ENCODE measurements at regions not wholly inside any gene's neighbourhood (a gene's known extent, or its start where the extent isn't known, plus 50 kb on each side); places are given as distances from the start of the nearest gene placed in this dataset.

- H3K36me3 Mint-ChIP-seq (ENCODE audit: insufficient read depth) = no peaks in the 10 kb centered on the region
- H3K9me3 Mint-ChIP-seq = no peaks in the 10 kb centered on the region
- ATAC-seq (replicated peaks; ENCODE audit: extremely low read depth, poor library complexity, severe bottlenecking) (no peak), DNase-seq (ENCODE audit: low spot score in 2 of 2) (no peak)
- H3K4me3 Mint-ChIP-seq = no peak overlapping the region
- no peaks in the 10 kb centered on the region for H3K27me3 Mint-ChIP-seq
- no peak overlapping the region for H3K27ac Mint-ChIP-seq (ENCODE audit: low read depth)
- peaks cover 10% of the 10 kb centered on the region for H3K4me1 Mint-ChIP-seq
Measured at GRCh38 chr5:126715765-126716164, 61.2 kb upstream of the LMNB1 start.

- no peaks in the 10 kb centered on the region for H3K36me3 Mint-ChIP-seq (ENCODE audit: insufficient read depth)
- no peaks in the 10 kb centered on the region for H3K9me3 Mint-ChIP-seq
- ATAC-seq (replicated peaks; ENCODE audit: extremely low read depth, poor library complexity, severe bottlenecking) = peak; percentile 10
- no peaks in the 10 kb centered on the region for H3K27me3 Mint-ChIP-seq
- no peak for DNase-seq (ENCODE audit: low spot score in 2 of 2)
- peak overlapping the region; percentile 59 for H3K4me3 Mint-ChIP-seq
- H3K27ac Mint-ChIP-seq (ENCODE audit: low read depth) = no peak overlapping the region
- peaks cover 10% of the 10 kb centered on the region for H3K4me1 Mint-ChIP-seq
Measured at GRCh38 chr5:126716861-126717260, 60.1 kb upstream of the LMNB1 start.

GRCh38 chr5:126718236-126718868, 58.6 kb upstream of the LMNB1 start:
- H3K4me1 Mint-ChIP-seq = peaks cover 10% of the 10 kb centered on the region
- no peak overlapping the region for H3K4me3 Mint-ChIP-seq
- H3K27ac Mint-ChIP-seq (ENCODE audit: low read depth) = no peak overlapping the region
- no peak for ATAC-seq (replicated peaks; ENCODE audit: extremely low read depth, poor library complexity, severe bottlenecking)
- DNase-seq (ENCODE audit: low spot score in 2 of 2) = no peak
- no peaks in the 10 kb centered on the region for H3K27me3 Mint-ChIP-seq
- H3K36me3 Mint-ChIP-seq (ENCODE audit: insufficient read depth) = no peaks in the 10 kb centered on the region
- no peaks in the 10 kb centered on the region for H3K9me3 Mint-ChIP-seq

GRCh38 chr5:126720369-126720768, 56.6 kb upstream of the LMNB1 start:
- Mint-ChIP-seq H3K27ac (ENCODE audit: low read depth) (no peak overlapping the region), H3K4me1 (peaks cover 10% of the 10 kb centered on the region), H3K27me3 (no peaks in the 10 kb centered on the region), H3K4me3 (no peak overlapping the region), H3K36me3 (ENCODE audit: insufficient read depth) (no peaks in the 10 kb centered on the region), H3K9me3 (no peaks in the 10 kb centered on the region)
- ATAC-seq (replicated peaks; ENCODE audit: extremely low read depth, poor library complexity, severe bottlenecking) (no peak), DNase-seq (ENCODE audit: low spot score in 2 of 2) (no peak)

- DNase-seq (ENCODE audit: low spot score in 2 of 2) = no peak
- Mint-ChIP-seq H3K4me1 (no peaks in the 10 kb centered on the region), H3K27ac (ENCODE audit: low read depth) (no peak overlapping the region), H3K36me3 (ENCODE audit: insufficient read depth) (no peaks in the 10 kb centered on the region), H3K27me3 (no peaks in the 10 kb centered on the region), H3K4me3 (no peak overlapping the region), H3K9me3 (no peaks in the 10 kb centered on the region)
- no peak for ATAC-seq (replicated peaks; ENCODE audit: extremely low read depth, poor library complexity, severe bottlenecking)
Measured at GRCh38 chr5:126723643-126724042, 53.3 kb upstream of the LMNB1 start.
